HEK293T (cell line): ENCODE measurements at regions not wholly inside any gene's neighbourhood (a gene's known extent, or its start where the extent isn't known, plus 50 kb on each side); places are given as distances from the start of the nearest gene placed in this dataset.

Experiments used
- BHLHE40 ChIP-seq: fragments of 450-650 bp; IDR thresholded peaks from 2 replicates; pipeline ENCODE4 v1.6.1; 2016; ENCODE audit warnings: mild to moderate bottlenecking, moderate library complexity, borderline replicate concordance
- FOXA1 ChIP-seq: fragments of 450-650 bp; IDR thresholded peaks from 2 replicates; pipeline ENCODE4 v1.6.1; 2016; ENCODE audit warnings: mild to moderate bottlenecking
- LEF1 ChIP-seq: fragments of 450-650 bp; IDR thresholded peaks from 2 replicates; pipeline ENCODE4 v1.6.1; 2017; ENCODE audit warnings: mild to moderate bottlenecking, borderline replicate concordance
- SP1 ChIP-seq: fragments of 450-650 bp; IDR thresholded peaks from 2 replicates; pipeline ENCODE4 v1.6.1; 2017

DNA sequence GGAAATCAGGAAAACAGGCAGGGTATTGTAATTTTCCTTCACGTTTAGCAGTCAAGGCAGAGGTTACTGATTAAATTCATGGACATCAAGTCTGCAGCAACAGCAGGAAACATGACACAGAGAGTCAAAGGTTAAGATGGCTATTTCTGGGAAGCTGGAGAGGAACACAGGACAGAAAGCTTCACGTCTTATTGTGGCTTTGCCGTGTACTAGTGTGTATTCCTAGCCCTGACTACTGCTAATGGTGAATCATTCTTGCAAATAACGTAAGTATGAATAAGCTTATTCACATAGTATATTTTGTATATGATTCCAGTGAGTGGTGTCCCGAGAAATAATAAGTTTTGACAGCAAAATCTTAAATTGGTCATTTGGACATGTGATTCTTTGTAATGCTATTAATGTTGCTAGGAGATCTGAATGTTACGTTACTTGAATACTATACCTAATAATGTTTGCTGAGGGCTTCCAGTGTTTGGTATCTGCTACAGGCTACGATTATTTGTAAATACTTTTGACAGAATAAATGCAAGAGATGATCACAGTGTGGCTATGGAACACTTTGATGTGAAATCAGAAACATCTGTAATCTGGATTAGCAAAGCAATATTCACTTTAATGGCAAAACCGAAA, 77.4 kb downstream of the DISP1 start:
- TF ChIP-seq BHLHE40, result no peak
- no peak for TF ChIP-seq FOXA1
- TF ChIP-seq SP1, result no peak
- TF ChIP-seq LEF1, result no peak
